HG02571 (cell line): ENCODE measurements at regions not wholly inside any gene's neighbourhood (a gene's known extent, or its start where the extent isn't known, plus 50 kb on each side); places are given as distances from the start of the nearest gene placed in this dataset.

Experiments
- ATAC-seq: cut with Tn5 transposase; IDR thresholded peaks from one replicate; pipeline ENCODE4 v1.9.1; 2021; ENCODE audit warnings: mild to moderate bottlenecking, moderate library complexity; ENCODE audit not compliant: unreplicated experiment

- no peak for ATAC-seq
Measured at GRCh38 chr9:14399756-14400657, 86.1 kb upstream of the NFIB start.

DNA sequence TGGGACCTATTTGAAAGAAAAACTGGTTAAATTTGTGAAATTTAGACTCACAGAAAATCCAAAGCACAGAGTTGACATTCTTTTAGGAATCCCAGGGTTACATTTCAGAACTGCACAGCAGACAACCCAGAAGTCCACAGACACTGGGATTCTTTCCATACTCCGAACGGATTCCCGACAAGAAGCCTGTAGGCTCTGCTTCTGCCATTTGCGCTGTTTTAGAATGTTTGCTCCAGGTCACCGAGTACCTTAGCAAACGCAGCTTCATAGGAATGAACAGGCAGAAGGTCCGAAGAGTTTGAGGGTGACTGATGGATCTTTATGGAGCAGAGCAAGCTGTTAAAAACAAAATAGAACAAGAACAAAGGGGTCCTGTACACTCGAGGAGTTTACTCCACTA, 84.5 kb upstream of the NFIB start:
- no peak for ATAC-seq

DNA sequence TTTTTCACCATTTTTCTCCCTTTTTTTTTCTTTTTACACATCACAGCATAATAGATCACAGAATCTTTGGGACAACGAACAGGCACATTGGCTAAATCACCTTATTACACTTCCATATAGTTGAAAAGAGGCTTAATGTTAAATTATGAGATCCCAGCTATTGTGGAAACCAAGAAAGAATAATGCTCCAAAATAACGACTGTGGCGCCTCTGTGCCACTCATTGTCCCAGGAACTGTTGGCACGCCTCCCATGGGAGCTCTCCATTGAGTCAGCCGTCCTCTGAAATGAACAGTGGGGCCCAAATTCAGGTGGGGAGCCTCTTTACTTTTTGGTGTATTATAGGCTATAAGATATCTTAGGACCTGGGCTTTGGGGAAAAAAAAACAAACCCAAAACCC, 82.2 kb upstream of the NFIB start:
- ATAC-seq: no peak

DNA sequence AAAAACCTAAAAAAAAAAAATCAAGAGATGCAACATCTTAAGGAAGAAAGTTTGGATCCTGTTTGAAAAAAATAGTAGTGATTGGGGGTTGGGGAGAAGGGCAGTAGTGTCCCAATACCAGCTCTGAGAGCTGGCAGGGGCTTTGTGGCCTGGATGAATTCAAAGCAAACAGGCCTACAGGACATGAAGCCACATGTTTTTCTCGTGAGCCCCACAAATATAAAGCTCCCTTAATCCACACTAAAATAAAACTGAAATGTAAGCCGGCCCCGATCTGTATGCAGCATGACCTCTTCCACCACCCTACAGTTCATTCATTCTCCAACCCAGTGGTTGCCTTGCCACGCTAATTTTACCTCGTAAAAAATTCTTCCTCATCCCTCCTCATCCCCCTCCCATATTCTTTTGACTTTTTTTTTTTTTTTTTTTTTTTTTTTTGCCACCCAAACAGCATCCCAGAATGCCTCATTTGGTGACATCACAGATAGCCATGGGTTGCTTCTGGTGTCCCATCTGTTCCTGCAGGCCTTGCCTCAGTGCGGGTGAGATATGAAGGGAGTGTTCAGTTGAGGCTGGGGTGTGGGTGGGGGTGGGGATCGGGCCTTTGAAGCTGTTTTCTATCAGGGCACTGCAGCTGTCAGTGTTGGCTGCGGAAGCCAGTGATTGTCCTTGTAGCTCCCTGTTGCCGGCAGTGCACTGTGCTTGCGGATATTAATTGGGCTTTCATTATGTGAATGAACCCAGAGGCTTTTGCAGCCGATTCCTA, 81.6 kb upstream of the NFIB start:
- no peak for ATAC-seq

- no peak for ATAC-seq
Measured at GRCh38 chr9:14393418-14393817, 79.5 kb upstream of the NFIB start.

DNA sequence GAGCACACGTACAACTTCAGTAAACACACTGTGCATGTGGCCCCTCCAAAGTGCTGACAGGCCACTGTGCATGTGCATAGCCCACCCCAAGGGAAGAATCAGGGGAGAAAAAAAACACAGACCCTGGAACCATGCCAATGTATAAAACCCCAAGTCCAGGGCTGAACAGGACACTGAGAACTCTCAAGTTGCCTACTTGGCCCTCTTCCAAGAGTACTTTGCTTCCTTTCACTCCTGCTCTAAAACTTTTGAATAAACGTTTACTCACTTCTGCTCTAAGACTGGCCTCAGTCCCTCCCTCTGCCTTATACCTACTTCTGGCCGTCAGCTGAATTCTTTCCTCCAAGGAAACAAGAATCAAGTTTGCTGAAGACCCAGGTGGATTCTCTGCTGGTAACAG, 77.7 kb upstream of the NFIB start:
- no peak for ATAC-seq

- ATAC-seq: no peak
Measured at GRCh38 chr9:14389657-14390056, 75.7 kb upstream of the NFIB start.

DNA sequence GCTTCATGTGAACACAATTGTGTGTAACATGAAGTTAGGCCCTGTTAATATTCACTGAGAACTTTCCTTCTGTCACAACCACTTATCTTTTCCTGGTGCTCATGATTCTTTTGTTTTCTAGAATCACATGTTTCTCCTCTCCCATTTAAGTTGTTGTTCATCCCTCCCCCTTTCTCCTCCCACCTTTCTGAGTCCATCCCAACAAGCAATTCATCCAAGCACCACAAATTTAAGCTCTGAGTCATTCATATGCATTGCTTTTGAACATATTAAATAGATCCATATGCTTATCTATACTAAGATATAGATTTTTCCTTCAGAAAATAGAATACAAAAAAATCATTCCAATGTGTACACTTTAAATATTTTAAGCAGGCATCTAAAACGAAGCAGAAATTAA, 75.2 kb upstream of the NFIB start:
- no peak for ATAC-seq

GRCh38 chr9:14383773-14384172, 69.8 kb upstream of the NFIB start:
- no peak for ATAC-seq

GRCh38 chr9:14383294-14383693, 69.4 kb upstream of the NFIB start:
- ATAC-seq: no peak

GRCh38 chr9:14380061-14380836, 66.3 kb upstream of the NFIB start:
- no peak for ATAC-seq

GRCh38 chr9:14379280-14379679, 65.3 kb upstream of the NFIB start:
- ATAC-seq: no peak

- no peak for ATAC-seq
Measured at GRCh38 chr9:14373706-14374105, 59.8 kb upstream of the NFIB start.

DNA sequence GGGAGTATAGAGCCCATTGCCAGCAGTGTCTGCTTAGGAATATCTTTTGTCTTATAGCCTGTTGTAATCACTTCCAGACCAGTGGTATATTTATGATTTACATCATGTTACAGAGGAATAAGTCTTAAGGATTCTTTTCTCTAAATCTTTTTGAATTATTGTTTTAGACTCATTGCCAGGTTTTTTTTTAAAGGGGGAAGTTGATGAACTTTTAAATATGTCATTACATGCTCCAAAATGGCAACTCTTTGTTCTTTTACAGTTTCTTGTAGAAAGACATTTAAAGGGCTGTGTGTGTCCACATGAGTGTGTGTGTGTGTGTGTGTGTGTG, 59.4 kb upstream of the NFIB start:
- no peak for ATAC-seq

- ATAC-seq: no peak
Measured at GRCh38 chr9:14372437-14373335, 58.7 kb upstream of the NFIB start.

DNA sequence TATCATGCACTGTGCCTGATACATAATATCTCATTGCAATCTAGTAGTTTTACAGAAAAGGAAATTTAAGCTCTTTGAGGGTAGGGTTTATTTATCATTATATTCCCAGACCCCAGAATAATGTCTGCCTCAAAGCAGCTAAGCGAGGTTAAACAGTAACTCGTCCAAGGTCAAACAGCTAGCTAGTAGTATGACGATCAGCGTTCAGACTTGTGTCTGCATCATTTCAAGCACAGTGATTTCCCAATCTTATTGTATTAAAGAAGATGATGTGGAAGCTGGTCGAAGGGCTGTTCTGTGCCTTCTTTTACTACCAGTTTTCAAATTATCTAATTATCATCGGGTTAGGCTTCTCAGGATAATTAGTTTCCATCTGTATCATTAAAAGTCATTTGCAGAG, 55.1 kb upstream of the NFIB start:
- no peak for ATAC-seq

GRCh38 chr9:14366076-14366475, 52.1 kb upstream of the NFIB start:
- ATAC-seq: no peak

DNA sequence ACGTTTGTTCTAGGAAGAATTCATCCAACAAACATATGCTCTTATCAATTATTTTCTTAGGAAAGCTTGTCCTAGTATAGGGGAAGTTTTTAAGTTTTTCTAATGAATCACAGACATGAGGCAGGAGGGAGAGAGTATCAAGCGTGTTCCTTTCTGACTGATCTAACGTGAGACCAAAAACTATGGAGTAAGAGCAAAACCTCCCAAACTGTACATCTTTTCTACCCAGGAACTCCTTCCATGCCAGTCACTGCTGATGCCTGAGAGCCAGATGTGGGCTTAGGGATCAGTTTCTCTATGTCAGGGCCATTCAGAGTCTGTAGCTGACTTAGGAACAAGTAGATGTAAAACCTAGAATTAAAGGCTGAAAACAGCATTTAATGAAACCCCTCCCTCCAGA, 51.7 kb upstream of the NFIB start:
- no peak for ATAC-seq
